VCaP (cell line): ENCODE measurements at regions not wholly inside any gene's neighbourhood (a gene's known extent, or its start where the extent isn't known, plus 50 kb on each side); places are given as distances from the start of the nearest gene placed in this dataset.

Source experiments
- H3K27ac ChIP-seq: fragments of 450-650 bp; 2 replicates; pipeline ENCODE4 v1.5.1; 2017
- CTCF ChIP-seq: fragments of 450-650 bp; conservative IDR thresholded peaks from 2 replicates; pipeline ENCODE4 v1.5.1; 2017; ENCODE audit warnings: mild to moderate bottlenecking, moderate library complexity

GRCh38 chrY:15456491-15456890 is 932.2 kb downstream of the NLGN4Y start:
- TF ChIP-seq CTCF: no peak
- H3K27ac ChIP-seq: no peak overlapping the region

GRCh38 chrY:15457682-15458081 is 933.4 kb downstream of the NLGN4Y start:
- no peak for TF ChIP-seq CTCF

GRCh38 chrY:15458426-15458825 is 934.1 kb downstream of the NLGN4Y start:
- TF ChIP-seq CTCF: no peak
- H3K27ac ChIP-seq: no peak overlapping the region

More at GRCh38 chrY:15457682-15458081, 933.4 kb downstream of the NLGN4Y start:
- H3K27ac ChIP-seq: no peak overlapping the region

- H3K27ac ChIP-seq: no peak overlapping the region
- no peak for TF ChIP-seq CTCF
These were observed 941.6 kb downstream of the NLGN4Y start for GRCh38 chrY:15465880-15466279.

GRCh38 chrY:15466891-15467290 is 942.6 kb downstream of the NLGN4Y start:
- no peak for TF ChIP-seq CTCF
- H3K27ac ChIP-seq: no peak overlapping the region

- no peak for TF ChIP-seq CTCF
- H3K27ac ChIP-seq: no peak overlapping the region
These were observed 943.8 kb downstream of the NLGN4Y start for GRCh38 chrY:15468091-15468490.

- no peak for TF ChIP-seq CTCF
- no peak overlapping the region for H3K27ac ChIP-seq
These were observed 947.0 kb downstream of the NLGN4Y start for GRCh38 chrY:15471371-15471770.

GRCh38 chrY:15478348-15478963 is 954.1 kb downstream of the NLGN4Y start:
- no peak for TF ChIP-seq CTCF
- H3K27ac ChIP-seq: no peak overlapping the region
